ENCODE measurements at regions not wholly inside any gene's neighbourhood (a gene's known extent, or its start where the extent isn't known, plus 50 kb on each side); places are given as distances from the start of the nearest gene placed in this dataset.

DNA sequence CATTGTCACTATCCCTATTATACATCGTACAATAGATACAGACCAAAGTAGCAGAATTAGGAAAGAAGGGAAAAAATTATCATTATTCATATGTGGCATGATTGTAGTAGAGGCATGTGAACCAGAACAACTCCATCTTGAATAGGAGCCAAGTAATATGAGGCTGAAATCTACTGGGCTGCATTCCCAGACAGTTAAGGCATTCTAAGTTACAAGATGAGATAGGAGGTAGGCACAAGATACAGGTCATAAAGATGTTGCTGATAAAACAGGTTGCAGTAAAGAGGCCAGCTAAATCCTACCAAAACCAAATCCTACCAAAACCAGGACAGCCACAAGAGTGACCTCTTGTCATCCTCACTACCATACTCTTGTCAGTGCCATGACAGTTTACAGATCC, 1035.4 kb upstream of the SEMA6D start:
- DNase-seq (ENCODE audit: extremely low read depth in 1 of 2, low read depth in 1 of 2): no peak

DNA sequence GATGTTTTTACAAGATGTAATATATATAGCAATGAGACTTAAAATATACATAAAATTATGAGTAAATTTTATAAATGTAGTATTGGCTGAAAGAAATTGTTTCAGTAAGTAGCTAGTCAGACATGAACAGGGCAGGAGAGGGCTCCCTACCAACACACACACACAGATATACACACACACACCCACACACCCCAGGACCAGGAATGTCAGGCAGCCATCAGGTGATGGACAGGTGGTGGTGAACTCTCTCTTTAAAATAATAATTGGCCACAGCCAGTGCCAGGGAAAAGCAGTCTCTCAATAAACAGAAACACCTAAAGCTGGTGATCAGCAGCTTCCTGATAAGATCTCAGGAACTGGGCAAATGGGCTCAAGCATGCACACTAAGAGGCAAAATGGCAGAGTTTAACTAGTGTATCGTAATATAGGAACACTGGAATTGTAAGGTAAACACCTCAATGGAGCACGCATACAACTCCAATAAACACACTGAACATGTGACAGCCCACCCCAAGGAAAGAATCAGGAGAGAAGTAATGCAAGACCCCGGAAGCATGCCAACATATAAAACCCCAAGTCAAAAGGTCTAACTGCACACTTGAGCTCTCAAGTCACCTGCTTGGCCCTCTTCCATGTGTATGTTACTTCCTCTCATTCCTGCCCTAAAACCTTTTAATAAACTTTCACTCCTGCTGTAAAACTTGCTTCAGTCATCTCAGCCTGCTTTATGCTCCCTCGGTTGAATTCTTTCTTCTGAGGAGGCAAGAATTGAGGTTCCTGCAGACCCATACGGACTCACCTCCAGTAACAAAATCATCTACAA, 1034.1 kb upstream of the SEMA6D start:
- DNase-seq (ENCODE audit: extremely low read depth in 1 of 2, low read depth in 1 of 2): no peak

DNA sequence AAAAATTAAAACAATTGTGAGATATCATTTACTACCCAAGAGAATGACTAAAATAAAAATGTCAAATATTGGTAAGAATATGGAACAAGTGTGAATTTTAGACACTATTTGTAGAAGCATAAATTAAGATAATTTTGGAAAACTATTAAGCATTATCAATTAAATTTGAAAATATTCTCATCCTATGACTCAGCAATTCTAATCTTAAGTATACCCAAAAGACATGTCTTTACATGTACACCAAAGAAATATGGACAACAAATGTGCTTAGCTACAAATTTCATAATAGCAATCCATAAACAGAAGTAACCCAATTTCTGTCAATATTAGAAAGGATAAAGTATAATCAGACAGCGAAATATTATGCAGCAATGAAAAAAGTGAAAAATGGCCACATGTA, 1032.2 kb upstream of the SEMA6D start:
- no peak for DNase-seq (ENCODE audit: extremely low read depth in 1 of 2, low read depth in 1 of 2)

DNA sequence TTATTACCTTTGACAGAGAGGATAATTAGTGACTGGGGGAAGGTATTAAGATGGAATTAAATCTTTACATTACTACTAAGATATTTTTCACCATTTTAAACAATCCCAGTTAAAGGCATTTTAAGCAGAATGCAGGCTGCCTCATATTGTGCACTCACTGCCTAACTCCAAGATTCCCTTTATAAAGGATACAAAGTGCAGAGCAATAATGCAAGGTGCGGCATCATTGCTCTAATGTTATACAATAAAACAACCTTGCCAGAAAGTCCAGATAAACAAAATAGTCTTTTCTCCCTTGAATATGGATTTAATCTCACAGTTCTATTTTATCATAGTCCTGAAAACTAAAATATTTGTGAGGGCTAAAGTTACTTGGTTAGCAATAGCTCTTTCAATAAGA, 1031.6 kb upstream of the SEMA6D start:
- DNase-seq (ENCODE audit: extremely low read depth in 1 of 2, low read depth in 1 of 2): no peak

DNA sequence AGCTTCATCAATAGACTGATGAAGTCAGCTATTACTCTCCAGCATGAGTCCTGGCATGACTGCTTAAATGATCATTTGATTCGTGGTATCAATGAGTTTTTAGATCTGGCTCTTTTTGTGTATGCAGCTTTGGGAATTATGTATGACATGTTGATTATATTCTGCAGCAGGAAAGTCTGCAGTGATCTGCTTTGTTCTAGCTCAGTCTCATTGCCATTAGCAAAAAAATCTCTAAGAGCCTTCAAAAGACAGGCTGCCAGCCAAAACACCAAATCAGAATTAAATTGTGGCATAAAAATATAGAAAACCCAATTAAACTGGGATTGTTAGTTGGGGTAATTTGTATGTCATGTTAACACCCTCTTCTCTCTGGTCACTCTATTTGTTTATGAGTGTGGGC, 1021.0 kb upstream of the SEMA6D start:
- DNase-seq (ENCODE audit: extremely low read depth in 1 of 2, low read depth in 1 of 2): no peak

DNA sequence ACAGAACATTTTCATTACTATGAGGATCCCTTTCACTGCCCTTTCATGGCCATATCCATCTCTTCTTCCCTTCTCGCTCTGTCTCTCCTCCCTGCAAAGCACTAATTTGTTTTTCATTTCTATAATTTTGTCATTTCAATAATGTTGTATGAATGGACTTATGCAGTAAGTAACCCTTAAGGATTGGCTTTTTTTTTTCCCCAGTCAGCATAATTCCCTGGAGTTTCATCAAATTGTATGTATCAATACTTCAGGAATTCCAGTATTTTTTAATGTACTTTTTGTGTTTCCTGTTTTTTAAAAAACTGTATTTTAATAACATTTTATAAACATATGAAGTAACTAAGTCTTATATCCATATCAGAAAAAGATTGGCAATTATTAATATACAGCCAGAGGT, 1016.0 kb upstream of the SEMA6D start:
- no peak for DNase-seq (ENCODE audit: extremely low read depth in 1 of 2, low read depth in 1 of 2)

DNA sequence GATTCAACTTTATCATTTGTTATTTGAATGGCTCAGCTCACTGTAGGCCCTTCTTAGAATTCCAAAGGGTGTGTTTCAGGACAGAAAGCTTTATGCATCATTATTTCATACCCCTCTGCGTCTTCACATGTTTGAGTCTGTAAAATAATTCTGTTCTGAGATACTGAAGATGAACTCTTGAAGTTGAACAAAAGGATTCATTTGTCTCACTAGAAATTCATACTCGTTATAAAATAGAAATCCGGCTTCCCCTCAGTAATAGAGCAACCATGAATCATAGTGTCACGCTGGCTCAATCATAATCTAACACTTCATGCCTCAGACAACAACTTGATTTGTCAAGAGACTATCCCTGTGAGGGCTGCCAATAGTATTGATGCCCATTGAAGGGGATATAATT, 1015.4 kb upstream of the SEMA6D start:
- no peak for DNase-seq (ENCODE audit: extremely low read depth in 1 of 2, low read depth in 1 of 2)

DNA sequence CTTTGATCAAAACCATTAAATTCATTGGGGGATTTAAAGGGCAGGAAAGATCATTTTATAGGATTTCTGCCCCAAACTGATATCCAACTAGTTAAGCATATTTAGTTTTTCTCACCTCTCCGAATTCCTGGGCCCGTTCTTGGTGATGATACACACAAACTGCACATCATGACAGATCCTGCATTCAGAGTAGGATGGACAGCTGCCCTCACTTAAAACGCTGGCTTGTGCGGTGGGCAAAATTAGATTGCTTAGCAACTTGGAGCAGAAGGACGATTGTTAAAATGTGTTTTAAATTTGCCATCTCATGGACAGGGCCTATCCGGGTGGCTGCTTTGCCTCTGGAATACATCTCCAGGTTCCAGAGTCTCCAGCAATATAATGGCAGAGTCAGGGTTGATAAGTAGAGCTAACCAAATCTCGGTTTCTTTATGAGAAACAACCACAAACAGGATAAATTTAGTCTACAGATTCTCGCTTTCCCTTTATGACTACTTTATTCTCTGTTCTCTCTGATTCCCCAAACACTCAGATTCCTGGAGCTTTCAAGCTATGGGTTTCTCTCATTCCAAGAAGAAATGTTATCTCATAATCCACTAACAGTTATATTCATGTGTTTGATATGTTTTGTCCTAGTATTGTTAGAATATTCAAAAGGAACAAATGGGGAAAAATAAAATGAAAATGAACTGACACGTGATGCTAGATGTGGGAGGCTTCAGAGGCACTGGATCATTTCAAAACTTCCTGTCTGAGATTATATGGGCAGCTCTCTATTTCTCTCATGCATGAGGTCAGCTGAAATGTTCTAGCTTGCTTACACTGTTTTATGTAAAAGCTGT, 1014.1 kb upstream of the SEMA6D start:
- DNase-seq (ENCODE audit: extremely low read depth in 1 of 2, low read depth in 1 of 2): no peak

DNA sequence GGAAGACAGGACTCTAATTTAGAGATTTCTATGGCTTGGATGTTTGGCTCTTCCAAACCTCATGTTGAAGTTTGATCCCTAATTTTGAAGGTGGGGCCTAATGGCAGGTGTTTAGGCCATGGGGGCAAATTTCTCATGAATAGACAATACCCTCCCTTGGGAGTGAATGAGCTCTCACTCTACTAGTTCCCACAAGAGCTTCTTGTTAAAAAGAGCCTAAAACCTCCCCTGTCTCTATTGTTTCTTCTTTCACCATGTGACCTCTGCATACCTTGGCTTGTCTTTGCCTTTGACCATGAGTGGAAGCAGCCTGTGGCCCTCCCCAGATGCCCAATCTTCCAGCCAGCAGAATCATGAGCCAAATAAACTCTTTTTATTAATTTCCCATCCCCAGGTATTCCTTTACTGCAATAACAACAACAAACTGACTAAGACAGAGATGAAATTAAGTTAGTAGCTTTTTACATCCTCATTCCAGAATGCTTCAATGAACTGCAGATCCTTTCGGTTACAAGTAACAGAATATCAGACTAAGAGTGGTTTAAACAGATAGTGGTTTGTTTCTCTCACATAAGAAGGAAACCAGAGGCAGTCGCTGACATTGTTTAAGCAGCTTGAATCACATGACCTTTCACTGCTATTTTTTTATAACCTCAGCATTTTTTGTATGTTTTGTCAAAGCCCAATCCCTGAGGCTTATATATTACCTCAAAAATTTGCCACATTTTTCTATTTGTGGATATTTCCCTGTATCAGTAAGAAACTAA, 1013.3 kb upstream of the SEMA6D start:
- no peak for DNase-seq (ENCODE audit: extremely low read depth in 1 of 2, low read depth in 1 of 2)

DNA sequence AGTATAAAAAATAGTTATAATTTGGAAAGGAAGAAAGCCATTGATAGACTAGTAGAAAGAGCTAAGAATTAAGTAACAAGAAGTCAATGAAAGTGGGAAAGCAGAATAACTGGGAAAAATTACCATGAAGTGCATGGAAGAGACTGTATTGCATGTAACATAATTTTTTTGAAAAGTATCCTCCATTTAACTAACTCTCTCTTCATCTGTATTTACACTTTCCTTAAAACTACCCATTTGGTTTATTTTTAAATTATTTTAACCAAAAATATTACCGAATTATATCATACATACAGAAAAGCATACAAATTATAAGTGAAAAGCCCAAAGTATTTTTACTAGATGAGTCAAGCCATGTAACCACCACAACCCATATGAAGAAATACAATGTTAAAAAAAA, 1009.9 kb upstream of the SEMA6D start:
- DNase-seq (ENCODE audit: extremely low read depth in 1 of 2, low read depth in 1 of 2): no peak

DNA sequence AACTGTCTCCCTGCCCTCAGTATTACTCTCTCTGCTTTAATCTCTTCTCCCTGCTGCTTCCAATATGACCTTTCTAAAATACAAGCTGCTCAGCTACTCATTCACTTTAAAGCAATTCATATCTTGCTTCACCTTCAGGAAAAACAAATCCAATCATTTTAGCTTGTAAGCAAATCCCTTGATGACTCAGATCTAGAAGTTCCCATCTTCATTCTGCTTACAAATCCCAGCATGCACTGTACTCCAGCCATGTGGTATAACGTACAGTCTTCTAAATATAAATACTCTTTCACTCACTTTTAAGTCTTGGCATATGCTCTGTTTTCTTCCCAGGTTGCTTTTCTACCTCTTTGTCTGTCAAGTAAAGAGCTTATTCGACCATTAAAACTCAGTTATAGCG, 1009.1 kb upstream of the SEMA6D start:
- DNase-seq (ENCODE audit: extremely low read depth in 1 of 2, low read depth in 1 of 2): no peak

DNA sequence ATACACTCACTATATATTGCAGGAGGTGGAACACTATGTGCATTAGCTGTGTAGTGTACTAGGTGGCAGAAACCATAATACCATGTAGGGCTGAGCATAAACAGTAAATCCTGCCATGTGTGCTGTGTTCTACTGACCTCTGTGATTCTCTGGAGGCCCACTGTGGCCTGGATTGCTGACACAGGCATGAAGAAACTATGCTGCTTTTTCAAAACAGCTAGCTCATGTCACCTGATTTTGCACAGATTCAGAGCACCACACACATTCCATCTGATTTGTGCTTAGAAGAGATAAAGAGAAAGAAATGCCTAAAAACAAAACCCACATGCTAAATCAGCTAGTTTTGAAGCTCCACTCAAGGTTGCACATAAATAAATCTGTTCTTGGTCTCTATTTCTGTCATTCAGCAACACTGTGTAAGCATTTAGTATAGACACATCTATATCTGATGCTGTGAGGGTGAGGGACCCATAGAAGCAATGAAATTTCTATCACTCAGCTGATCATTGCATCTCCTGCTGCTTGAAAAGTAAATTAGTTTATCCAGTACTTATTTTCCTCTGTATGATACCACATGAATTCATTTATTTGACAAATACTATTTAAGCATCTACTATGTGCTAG, 1007.7 kb upstream of the SEMA6D start:
- no peak for DNase-seq (ENCODE audit: extremely low read depth in 1 of 2, low read depth in 1 of 2)

DNA sequence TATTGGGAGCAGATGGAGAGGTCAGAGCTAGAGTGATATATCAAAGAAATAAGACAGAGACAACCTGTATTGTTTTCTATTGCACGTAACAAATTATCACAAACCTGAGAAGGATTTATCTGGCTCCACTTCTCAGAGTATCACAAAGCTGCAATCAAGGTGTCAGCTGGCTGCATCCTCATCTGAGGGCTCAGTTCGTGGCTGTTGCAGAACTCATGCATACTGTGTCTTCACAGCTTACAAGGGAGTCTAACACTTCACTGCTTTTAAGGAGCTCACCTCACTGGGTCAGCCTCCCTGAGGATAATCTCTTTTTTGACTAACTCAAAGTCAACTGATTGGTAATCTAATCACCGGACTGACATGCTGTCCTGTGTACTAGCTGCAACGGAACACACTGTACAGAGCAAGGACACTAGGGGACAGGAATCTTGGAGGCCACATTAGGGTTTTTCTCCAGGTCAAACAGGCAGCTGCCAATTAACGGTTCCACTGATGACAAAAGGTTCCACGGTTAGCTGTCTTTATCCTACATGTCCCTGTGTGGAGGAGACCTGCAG, 1006.8 kb upstream of the SEMA6D start:
- DNase-seq (ENCODE audit: extremely low read depth in 1 of 2, low read depth in 1 of 2): no peak

DNA sequence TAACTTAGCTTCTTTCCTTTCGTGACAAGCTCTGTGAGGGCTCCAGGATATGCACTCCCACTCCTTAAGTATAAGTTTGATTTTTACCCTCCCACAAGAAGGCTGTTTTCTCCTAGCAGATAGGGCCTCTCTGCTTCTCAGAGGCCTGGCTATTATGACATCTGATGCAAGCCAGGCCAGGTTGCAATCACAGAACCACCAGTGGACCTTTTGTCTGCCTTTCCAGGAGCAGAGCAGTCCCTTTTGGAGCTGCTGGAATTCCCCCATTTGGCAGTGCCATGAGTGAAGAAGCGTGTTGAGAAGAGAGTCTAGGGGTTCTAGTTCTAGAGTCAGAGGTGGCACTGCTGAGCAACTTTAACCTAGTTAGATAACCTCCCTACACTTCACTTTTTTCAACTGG, 1004.3 kb upstream of the SEMA6D start:
- no peak for DNase-seq (ENCODE audit: extremely low read depth in 1 of 2, low read depth in 1 of 2)

DNA sequence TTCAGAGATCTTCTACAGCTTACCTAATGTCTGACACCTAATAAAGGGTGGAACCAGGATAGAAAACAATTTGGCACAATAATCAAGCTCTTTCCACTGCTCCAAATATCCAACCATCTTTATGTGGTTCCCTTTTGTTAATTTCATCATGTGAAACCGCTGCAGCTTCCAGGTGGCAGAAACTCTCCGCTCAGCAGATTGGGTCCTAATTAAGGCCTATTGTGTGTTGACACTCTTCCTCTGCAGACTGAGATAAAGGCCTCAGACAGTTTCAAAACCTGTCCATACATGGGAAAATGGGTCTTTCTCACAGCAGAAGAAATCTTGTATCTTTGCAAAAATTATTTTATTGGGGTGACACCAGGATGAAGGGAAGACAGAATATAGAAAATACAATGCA, 1002.4 kb upstream of the SEMA6D start:
- DNase-seq (ENCODE audit: extremely low read depth in 1 of 2, low read depth in 1 of 2): no peak

DNA sequence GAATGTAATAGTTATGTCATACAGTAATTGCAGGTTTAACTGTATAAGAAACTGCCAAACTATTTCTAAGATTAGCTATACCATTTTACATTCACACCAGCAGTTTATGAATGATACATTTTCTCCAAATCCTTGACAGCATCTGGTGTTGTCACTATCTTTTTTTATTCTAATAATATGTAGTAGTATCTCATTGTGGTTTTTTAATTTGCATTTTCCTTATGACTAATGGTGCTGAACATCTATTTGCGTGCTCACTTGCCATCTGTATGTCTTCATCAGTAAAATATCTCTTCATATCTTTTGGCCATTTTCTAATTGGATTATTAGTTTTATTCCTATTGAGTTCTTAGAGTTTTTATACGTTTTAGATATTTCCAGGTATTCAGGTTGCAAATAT, 994.0 kb upstream of the SEMA6D start:
- DNase-seq (ENCODE audit: extremely low read depth in 1 of 2, low read depth in 1 of 2): no peak

DNA sequence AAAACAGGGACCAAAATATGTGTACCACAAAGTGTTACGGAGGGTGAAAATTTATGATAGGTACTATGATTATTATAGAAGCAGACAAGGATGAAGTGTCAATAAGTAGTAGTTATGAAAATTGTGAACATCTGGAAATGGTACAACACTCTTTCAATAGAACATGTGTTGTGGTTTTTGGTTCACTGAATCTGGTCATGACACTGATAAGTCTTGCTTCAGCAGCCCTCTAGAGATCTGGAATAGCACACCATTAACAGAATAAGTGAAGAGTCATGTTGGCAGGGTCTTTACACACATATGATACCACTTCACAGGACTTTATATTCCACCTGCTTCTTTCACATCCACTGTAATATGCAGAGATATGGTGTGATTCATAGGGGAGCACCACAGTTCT, 985.2 kb upstream of the SEMA6D start:
- DNase-seq (ENCODE audit: extremely low read depth in 1 of 2, low read depth in 1 of 2): no peak

DNA sequence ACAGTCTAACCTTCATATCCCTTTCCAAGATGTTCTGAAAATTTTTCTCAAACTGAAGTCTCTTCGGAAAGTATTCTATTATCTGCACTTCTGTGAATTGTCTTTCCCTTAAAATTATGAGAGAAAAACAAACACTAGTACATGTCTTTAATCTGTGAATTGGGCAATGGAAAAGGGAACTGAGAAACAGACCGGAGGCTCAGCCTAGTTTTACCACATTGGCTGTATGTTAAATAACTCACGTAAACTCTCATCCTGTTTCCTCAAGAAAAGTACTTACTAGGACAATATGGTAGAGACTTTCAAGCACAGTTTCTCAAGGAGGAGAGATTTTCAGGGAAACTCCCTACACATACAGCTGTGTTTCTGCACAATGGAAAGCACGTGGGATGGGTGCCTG, 982.2 kb upstream of the SEMA6D start:
- DNase-seq (ENCODE audit: extremely low read depth in 1 of 2, low read depth in 1 of 2): no peak

DNA sequence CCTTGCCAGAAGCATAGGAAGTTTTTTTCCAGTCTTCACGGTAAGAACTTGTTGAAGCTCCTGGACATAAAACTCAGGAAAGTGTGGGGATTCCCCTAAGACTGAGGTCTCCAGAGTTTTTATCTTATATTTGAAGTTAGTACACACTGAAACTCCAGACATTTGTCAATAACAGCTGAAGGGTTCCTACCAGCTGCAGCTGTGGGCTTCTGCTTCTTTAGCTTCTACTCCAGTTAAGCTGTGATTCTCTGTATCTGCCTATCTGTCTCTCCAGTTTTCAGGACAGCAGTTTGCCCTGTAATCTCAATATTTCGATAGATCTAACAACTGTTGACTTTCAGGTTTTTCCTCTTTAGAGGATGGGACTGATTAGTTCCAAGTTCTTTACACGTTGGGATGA, 966.0 kb upstream of the SEMA6D start:
- DNase-seq (ENCODE audit: extremely low read depth in 1 of 2, low read depth in 1 of 2): no peak

DNA sequence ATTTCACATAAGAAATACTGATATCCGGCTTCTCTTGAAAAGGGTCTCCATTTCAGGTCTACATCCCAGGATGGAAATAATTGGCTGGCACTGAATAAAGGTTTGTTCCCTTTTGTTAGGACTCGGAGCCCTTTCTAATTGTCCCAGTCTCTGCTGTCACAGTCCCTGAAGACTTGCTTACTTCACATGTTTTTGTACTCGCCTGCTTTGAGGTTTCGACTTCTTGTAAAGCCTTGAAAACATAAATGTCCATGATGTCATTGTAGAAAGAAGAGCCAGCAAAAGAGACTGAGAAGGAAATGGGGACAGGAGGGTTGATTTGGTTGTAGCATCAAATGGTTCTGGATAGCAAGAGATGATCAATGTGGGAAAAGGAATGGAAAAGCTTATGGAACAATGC, 963.4 kb upstream of the SEMA6D start:
- no peak for DNase-seq (ENCODE audit: extremely low read depth in 1 of 2, low read depth in 1 of 2)

DNA sequence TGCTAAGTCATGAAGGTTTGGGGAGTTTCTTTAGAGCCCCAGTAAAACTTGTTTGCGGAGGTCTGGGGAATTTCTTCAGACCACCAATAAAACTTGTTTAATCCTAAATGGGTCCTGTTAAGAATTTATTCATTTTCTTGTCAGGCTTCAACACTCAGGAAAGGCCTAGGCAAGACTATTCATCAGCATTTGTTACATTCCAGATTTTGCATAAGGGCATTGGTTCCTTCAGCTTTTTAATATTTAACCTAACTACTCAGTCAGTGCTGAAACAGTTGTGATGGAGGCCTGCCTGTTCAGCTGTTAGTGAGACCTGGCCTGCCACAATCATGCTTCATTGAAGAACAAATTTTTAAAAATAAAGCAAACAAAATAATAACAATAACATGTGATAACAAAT, 954.2 kb upstream of the SEMA6D start:
- no peak for DNase-seq (ENCODE audit: extremely low read depth in 1 of 2, low read depth in 1 of 2)

All from stimulated activated CD8-positive, alpha-beta memory T cell treated with anti-CD3 and anti-CD28 coated beads, Interleukin-7, amount 100 ng/mL, for 48 hours (primary cell).